OCI-LY7 (cell line): ENCODE measurements at regions not wholly inside any gene's neighbourhood (a gene's known extent, or its start where the extent isn't known, plus 50 kb on each side); places are given as distances from the start of the nearest gene placed in this dataset.

Source experiments
- BruUV-seq: library from RNA; stranded (reverse); fragments of 400-500 nt; replicated peaks from 2 replicates; lab custom pipeline; 2021; lab: Mats Ljungman, UMichigan
- CTCF ChIA-PET: fragments of 300-600 bp; sonication (Branson Sonifier 250); formaldehyde crosslinking; loops from one replicate; lab custom pipeline; 2022; ENCODE audit warnings: antibody characterized with exemption; ENCODE audit not compliant: unreplicated experiment; lab: Charles Lee
- POLR2A ChIA-PET: fragments of 300-600 bp; sonication (Branson Sonifier 250); formaldehyde crosslinking; loops from one replicate; lab custom pipeline; 2022; ENCODE audit warnings: antibody characterized with exemption; lab: Charles Lee
- DNase-seq: peaks from one replicate; pipeline ENCODE4 v3.0.0-alpha.2; 2015; ENCODE audit warnings: low spot score
- H2AFZ ChIP-seq: fragments of 200-600 bp; sonication (generic), shearing (Covaris generic); 2 replicates; pipeline ENCODE4 v1.6.1; 2014; ENCODE audit warnings: mild to moderate bottlenecking, antibody characterized with exemption, low read length, moderate library complexity
- H3K27ac ChIP-seq: fragments of 200-600 bp; sonication (generic); 2 replicates; pipeline ENCODE4 v1.5.1; 2014; ENCODE audit warnings: mixed run types, low read depth, mild to moderate bottlenecking, moderate library complexity, low read length, inconsistent platforms; ENCODE audit not compliant: poor library complexity, severe bottlenecking
- H3K36me3 ChIP-seq: fragments of 200-600 bp; sonication (generic); 2 replicates; pipeline ENCODE4 v1.6.1; 2014; ENCODE audit warnings: mild to moderate bottlenecking, antibody characterized with exemption, low read length, moderate library complexity, mixed read lengths; ENCODE audit not compliant: insufficient read depth
- H3K4me1 ChIP-seq: fragments of 200-600 bp; sonication (generic); 2 replicates; pipeline ENCODE4 v1.5.1; 2014; ENCODE audit warnings: mild to moderate bottlenecking, low read length; ENCODE audit not compliant: insufficient read depth, poor library complexity, severe bottlenecking
- H3K4me2 ChIP-seq: fragments of 200-600 bp; sonication (generic); 2 replicates; pipeline ENCODE4 v1.6.1; 2014; ENCODE audit warnings: mild to moderate bottlenecking, low read length
- H3K4me3 ChIP-seq: fragments of 200-600 bp; sonication (generic); 2 replicates; pipeline ENCODE4 v1.5.1; 2014; ENCODE audit warnings: mild to moderate bottlenecking, low read depth, low read length; ENCODE audit not compliant: poor library complexity, severe bottlenecking
- H3K79me2 ChIP-seq: fragments of 200-600 bp; sonication (generic); 2 replicates; pipeline ENCODE4 v1.6.1; 2016; ENCODE audit warnings: low read depth, mild to moderate bottlenecking, low read length, moderate library complexity, mixed read lengths; ENCODE audit not compliant: insufficient read depth
- H3K9me2 ChIP-seq: fragments of 200-600 bp; sonication (generic); 2 replicates; pipeline ENCODE4 v1.6.1; 2016; ENCODE audit warnings: mild to moderate bottlenecking, low read length, mixed read lengths; ENCODE audit not compliant: insufficient read depth
- H3K9me3 ChIP-seq: fragments of 200-600 bp; sonication (generic); 2 replicates; pipeline ENCODE4 v1.6.1; 2014; ENCODE audit warnings: mild to moderate bottlenecking, mixed run types, low read length, mixed read lengths
- H4K20me1 ChIP-seq: fragments of 200-600 bp; sonication (generic); 2 replicates; pipeline ENCODE4 v1.6.1; 2014; ENCODE audit warnings: mild to moderate bottlenecking, antibody characterized with exemption, low read length, moderate library complexity, mixed read lengths; ENCODE audit not compliant: insufficient read depth
- EZH2phosphoT487 ChIP-seq: fragments of 200-600 bp; sonication (generic); IDR thresholded peaks from 2 replicates; pipeline ENCODE4 v1.6.1; 2018; ENCODE audit warnings: low read depth, borderline replicate concordance, mild to moderate bottlenecking, mixed run types, antibody characterized with exemption, low read length, moderate library complexity, mixed read lengths
- intact Hi-C: fragments of 100-400 bp; cut with micrococcal nuclease; formaldehyde crosslinking; loops from one replicate; pipeline ENCODE4 v1.10.0; 2022; ENCODE audit not compliant: unreplicated experiment
- TF ChIP-seq, protein P1 (sequence below): fragments of 200-600 bp; sonication (generic); conservative IDR thresholded peaks from 2 replicates; pipeline ENCODE4 v1.5.1; 2014; ENCODE audit warnings: mild to moderate bottlenecking, antibody characterized with exemption, low read length, moderate library complexity, mixed read lengths

DNA sequence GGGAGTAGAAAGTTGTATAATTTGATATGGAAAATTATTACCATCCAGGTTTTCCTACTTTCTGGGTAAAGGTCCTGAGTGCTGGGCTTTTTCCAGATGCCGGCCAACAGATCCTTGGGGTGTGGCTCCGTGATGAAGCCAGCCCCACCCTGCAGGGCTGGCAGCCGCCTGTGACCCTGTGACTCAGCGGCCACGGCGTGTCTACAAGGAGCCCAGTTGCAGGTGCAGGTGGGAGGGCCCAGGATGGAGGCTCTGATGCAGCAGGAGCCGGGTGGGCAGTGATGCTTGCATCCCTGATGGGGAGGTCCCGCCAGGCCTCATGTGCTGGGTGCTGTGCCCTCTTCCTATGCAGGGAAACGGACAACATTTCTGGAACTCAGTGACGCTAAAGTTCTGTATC is 96.0 kb upstream of the ALKAL2 start:
- Histone ChIP-seq H2AFZ (no peak overlapping the region), H3K4me2 (no peak overlapping the region)
- POLR2A ChIA-PET = no interaction called here

DNA sequence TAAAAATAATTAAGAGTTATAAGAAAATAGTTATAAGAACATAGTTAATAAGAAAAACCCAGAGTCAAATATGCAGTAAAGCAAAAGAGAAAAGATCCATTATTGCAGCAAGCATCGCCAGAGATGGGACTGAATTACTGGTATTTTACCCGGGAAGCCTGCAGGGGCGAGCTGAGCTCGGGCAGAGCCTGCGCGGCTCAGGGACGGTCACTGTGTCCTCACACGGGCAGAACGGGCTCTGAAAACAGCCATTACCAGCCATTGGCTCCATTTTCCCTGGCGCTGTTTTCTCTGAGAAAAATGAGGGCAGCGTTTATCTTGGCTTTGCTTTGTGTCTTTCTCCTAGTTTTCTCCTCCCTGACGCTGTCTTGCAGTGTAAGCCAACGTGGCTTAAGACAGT is 95.3 kb upstream of the ALKAL2 start:
- intact Hi-C loops = no loop called here
- no peak for TF ChIP-seq EZH2phosphoT487
- TF ChIP-seq, protein P1, sequence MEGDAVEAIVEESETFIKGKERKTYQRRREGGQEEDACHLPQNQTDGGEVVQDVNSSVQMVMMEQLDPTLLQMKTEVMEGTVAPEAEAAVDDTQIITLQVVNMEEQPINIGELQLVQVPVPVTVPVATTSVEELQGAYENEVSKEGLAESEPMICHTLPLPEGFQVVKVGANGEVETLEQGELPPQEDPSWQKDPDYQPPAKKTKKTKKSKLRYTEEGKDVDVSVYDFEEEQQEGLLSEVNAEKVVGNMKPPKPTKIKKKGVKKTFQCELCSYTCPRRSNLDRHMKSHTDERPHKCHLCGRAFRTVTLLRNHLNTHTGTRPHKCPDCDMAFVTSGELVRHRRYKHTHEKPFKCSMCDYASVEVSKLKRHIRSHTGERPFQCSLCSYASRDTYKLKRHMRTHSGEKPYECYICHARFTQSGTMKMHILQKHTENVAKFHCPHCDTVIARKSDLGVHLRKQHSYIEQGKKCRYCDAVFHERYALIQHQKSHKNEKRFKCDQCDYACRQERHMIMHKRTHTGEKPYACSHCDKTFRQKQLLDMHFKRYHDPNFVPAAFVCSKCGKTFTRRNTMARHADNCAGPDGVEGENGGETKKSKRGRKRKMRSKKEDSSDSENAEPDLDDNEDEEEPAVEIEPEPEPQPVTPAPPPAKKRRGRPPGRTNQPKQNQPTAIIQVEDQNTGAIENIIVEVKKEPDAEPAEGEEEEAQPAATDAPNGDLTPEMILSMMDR = no peak
- Histone ChIP-seq H3K4me3 (no peak overlapping the region), H3K9me2 (no peaks in the 10 kb centered on the region), H4K20me1 (no peaks in the 10 kb centered on the region), H3K27ac (no peak overlapping the region), H3K79me2 (no peaks in the 10 kb centered on the region), H3K4me1 (no peaks in the 10 kb centered on the region), H3K4me2 (no peak overlapping the region), H3K9me3 (no peaks in the 10 kb centered on the region), H3K36me3 (no peaks in the 10 kb centered on the region), H2AFZ (no peak overlapping the region)
- BruUV-seq = no TSS peak
- POLR2A ChIA-PET = no interaction called here
- CTCF ChIA-PET = no interaction called here
- no peak for DNase-seq

More for the DNA sequence above, 96.0 kb upstream of the ALKAL2 start:
- H3K36me3 ChIP-seq = no peaks in the 10 kb centered on the region
- intact Hi-C loops = no loop called here
- DNase-seq = no peak
- no TSS peak for BruUV-seq
- H3K27ac ChIP-seq = no peak overlapping the region
- H4K20me1 ChIP-seq = no peaks in the 10 kb centered on the region
- no peaks in the 10 kb centered on the region for H3K4me1 ChIP-seq
- CTCF ChIA-PET = no interaction called here
- no peaks in the 10 kb centered on the region for H3K9me2 ChIP-seq
- H3K4me3 ChIP-seq = no peak overlapping the region
- H3K9me3 ChIP-seq = no peaks in the 10 kb centered on the region
- TF ChIP-seq EZH2phosphoT487 = no peak
- no peaks in the 10 kb centered on the region for H3K79me2 ChIP-seq

DNA sequence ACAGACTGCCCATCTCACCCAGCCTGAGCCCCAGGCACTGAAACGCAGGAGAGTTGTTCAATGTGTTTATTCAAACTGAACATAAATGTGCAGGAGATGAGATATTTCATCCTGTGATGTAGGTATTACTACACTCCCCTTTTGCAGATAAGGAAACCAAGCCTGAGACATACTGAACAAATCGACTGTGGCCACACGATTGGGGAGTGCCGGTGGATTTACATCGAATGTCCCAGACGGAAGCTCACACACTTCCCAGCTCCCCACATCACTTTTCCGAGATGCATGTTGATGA is 94.8 kb upstream of the ALKAL2 start:
- Histone ChIP-seq H3K79me2 (no peaks in the 10 kb centered on the region), H3K36me3 (no peaks in the 10 kb centered on the region), H3K4me2 (no peak overlapping the region), H3K27ac (no peak overlapping the region), H4K20me1 (no peaks in the 10 kb centered on the region), H3K4me1 (no peaks in the 10 kb centered on the region), H3K4me3 (no peak overlapping the region), H3K9me2 (no peaks in the 10 kb centered on the region), H3K9me3 (no peaks in the 10 kb centered on the region), H2AFZ (no peak overlapping the region)
- no TSS peak for BruUV-seq
- TF ChIP-seq EZH2phosphoT487 = no peak
- TF ChIP-seq, protein P1 = no peak
- intact Hi-C loops = no loop called here
- ChIA-PET POLR2A (no interaction called here), CTCF (no interaction called here)
- DNase-seq = no peak
